Activated CD4-positive, CD25-positive, alpha-beta regulatory T cell treated with anti-CD3 and anti-CD28 coated beads, Interleukin-2, amount 50 U/mL, for 24 hours (primary cell): ENCODE measurements at regions not wholly inside any gene's neighbourhood (a gene's known extent, or its start where the extent isn't known, plus 50 kb on each side); places are given as distances from the start of the nearest gene placed in this dataset.

ENCODE experiments used
- ATAC-seq, 2 donors: fragments of 150-1000 bp; cut with Tn5 transposase; one replicate each; pipeline ENCODE4 v1.10.0; 2021; ENCODE audit warnings: mild to moderate bottlenecking in 1 of 2, moderate library complexity in 1 of 2

- no peak for ATAC-seq
Observed at GRCh38 chr13:105276571-105276970, 1258.9 kb downstream of the EFNB2 start.

- no peak for ATAC-seq
Observed at GRCh38 chr13:105273665-105274222, 1261.7 kb downstream of the EFNB2 start.

GRCh38 chr13:105272660-105273631 is 1262.5 kb downstream of the EFNB2 start:
- ATAC-seq, result no peak

GRCh38 chr13:105266615-105267014 is 1268.8 kb downstream of the EFNB2 start:
- ATAC-seq, result no peak

GRCh38 chr13:105262579-105262978 is 1272.9 kb downstream of the EFNB2 start:
- ATAC-seq, result no peak

- ATAC-seq, result no peak
Observed at GRCh38 chr13:105259426-105259825, 1276.0 kb downstream of the EFNB2 start.

GRCh38 chr13:105255472-105255871 is 1280.0 kb downstream of the EFNB2 start:
- no peak for ATAC-seq

GRCh38 chr13:105251293-105251692 is 1284.2 kb downstream of the EFNB2 start:
- no peak for ATAC-seq

GRCh38 chr13:105247830-105248229 is 1287.6 kb downstream of the EFNB2 start:
- ATAC-seq, result no peak

GRCh38 chr13:105240371-105240770 is 1295.1 kb downstream of the EFNB2 start:
- no peak for ATAC-seq

- ATAC-seq, result no peak
Observed at GRCh38 chr13:105232439-105232838, 1303.0 kb downstream of the EFNB2 start.

GRCh38 chr13:105232006-105232405 is 1303.5 kb downstream of the EFNB2 start:
- ATAC-seq, result no peak

GRCh38 chr13:105231579-105231978 is 1303.9 kb downstream of the EFNB2 start:
- ATAC-seq, result no peak

GRCh38 chr13:105220881-105221280 is 1314.6 kb downstream of the EFNB2 start:
- no peak for ATAC-seq

- no peak for ATAC-seq
Observed at GRCh38 chr13:105220063-105220462, 1315.4 kb downstream of the EFNB2 start.

GRCh38 chr13:105219651-105220050 is 1315.8 kb downstream of the EFNB2 start:
- no peak for ATAC-seq

- ATAC-seq, result no peak
Observed at GRCh38 chr13:105213512-105213911, 1322.0 kb downstream of the EFNB2 start.

GRCh38 chr13:105207572-105208293 is 1327.7 kb downstream of the EFNB2 start:
- ATAC-seq, result no peak

- no peak for ATAC-seq
Observed at GRCh38 chr13:105202354-105202753, 1333.1 kb downstream of the EFNB2 start.

GRCh38 chr13:105201351-105201750 is 1334.1 kb downstream of the EFNB2 start:
- no peak for ATAC-seq

- no peak for ATAC-seq
Observed at GRCh38 chr13:105200181-105200580, 1335.3 kb downstream of the EFNB2 start.

- no peak for ATAC-seq
Observed at GRCh38 chr13:105196052-105196451, 1339.4 kb downstream of the EFNB2 start.

- ATAC-seq, result no peak
Observed at GRCh38 chr13:105193026-105193425, 1342.4 kb downstream of the EFNB2 start.

- no peak for ATAC-seq
Observed at GRCh38 chr13:105184201-105184600, 1351.3 kb downstream of the EFNB2 start.
